ENCODE measurements at regions not wholly inside any gene's neighbourhood (a gene's known extent, or its start where the extent isn't known, plus 50 kb on each side); places are given as distances from the start of the nearest gene placed in this dataset.

GRCh38 chr4:136850446-136850845 is 681.8 kb downstream of the PCDH18 start:
- no peak overlapping the region for H3K9ac ChIP-seq (ENCODE audit: low read length)
- H3K36me3 ChIP-seq (ENCODE audit: insufficient read depth, low read length): no peaks in the 10 kb centered on the region
- no peak overlapping the region for H3K4me3 ChIP-seq (ENCODE audit: low read depth, low read length, poor library complexity, severe bottlenecking)
- no peaks in the 10 kb centered on the region for H3K4me1 ChIP-seq (ENCODE audit: insufficient read depth, low read length, severe bottlenecking)
- no peaks in the 10 kb centered on the region for H4K20me1 ChIP-seq (ENCODE audit: insufficient read depth, low read length)
- H3K9me3 ChIP-seq (ENCODE audit: low read length): no peaks in the 10 kb centered on the region
- H3K9me2 ChIP-seq (ENCODE audit: low read depth, low read length): no peaks in the 10 kb centered on the region
- H2AFZ ChIP-seq (ENCODE audit: low read length): no peak overlapping the region
- H3K4me2 ChIP-seq (ENCODE audit: low read length): no peak overlapping the region
- H3K27me3 ChIP-seq (ENCODE audit: insufficient read depth, low read length): no peaks in the 10 kb centered on the region
- H3K27ac ChIP-seq (ENCODE audit: low read depth, low read length, poor library complexity, severe bottlenecking): no peak overlapping the region
- no peaks in the 10 kb centered on the region for H3F3A ChIP-seq (ENCODE audit: insufficient read depth, low read length)
- H3K79me2 ChIP-seq (ENCODE audit: insufficient read depth, low read length): no peaks in the 10 kb centered on the region
- TF ChIP-seq EZH2 (IDR thresholded peaks at IDR 0.05; ENCODE audit: borderline replicate concordance, low read length) (no peak), CTCF (IDR thresholded peaks at IDR 0.05; ENCODE audit: low read length) (no peak)

GRCh38 chr4:136847881-136848621 is 684.2 kb downstream of the PCDH18 start:
- H3F3A ChIP-seq (ENCODE audit: insufficient read depth, low read length): no peaks in the 10 kb centered on the region
- no peak overlapping the region for H3K4me2 ChIP-seq (ENCODE audit: low read length)
- H3K79me2 ChIP-seq (ENCODE audit: insufficient read depth, low read length): no peaks in the 10 kb centered on the region
- no peaks in the 10 kb centered on the region for H3K9me3 ChIP-seq (ENCODE audit: low read length)
- no peaks in the 10 kb centered on the region for H3K4me1 ChIP-seq (ENCODE audit: insufficient read depth, low read length, severe bottlenecking)
- no peaks in the 10 kb centered on the region for H3K9me2 ChIP-seq (ENCODE audit: low read depth, low read length)
- no peak for TF ChIP-seq EZH2 (IDR thresholded peaks at IDR 0.05; ENCODE audit: borderline replicate concordance, low read length)
- no peaks in the 10 kb centered on the region for H3K36me3 ChIP-seq (ENCODE audit: insufficient read depth, low read length)
- no peak overlapping the region for H2AFZ ChIP-seq (ENCODE audit: low read length)
- H3K27me3 ChIP-seq (ENCODE audit: insufficient read depth, low read length): no peaks in the 10 kb centered on the region
- no peak overlapping the region for H3K27ac ChIP-seq (ENCODE audit: low read depth, low read length, poor library complexity, severe bottlenecking)
- H4K20me1 ChIP-seq (ENCODE audit: insufficient read depth, low read length): no peaks in the 10 kb centered on the region
- no peak overlapping the region for H3K4me3 ChIP-seq (ENCODE audit: low read depth, low read length, poor library complexity, severe bottlenecking)
- H3K9ac ChIP-seq (ENCODE audit: low read length): no peak overlapping the region

GRCh38 chr4:136841526-136841925 is 690.8 kb downstream of the PCDH18 start:
- Histone ChIP-seq H3K27me3 (ENCODE audit: insufficient read depth, low read length) (no peaks in the 10 kb centered on the region), H2AFZ (ENCODE audit: low read length) (no peak overlapping the region), H3K4me1 (ENCODE audit: insufficient read depth, low read length, severe bottlenecking) (no peaks in the 10 kb centered on the region), H3F3A (ENCODE audit: insufficient read depth, low read length) (no peaks in the 10 kb centered on the region), H3K4me2 (ENCODE audit: low read length) (no peak overlapping the region), H3K9me2 (ENCODE audit: low read depth, low read length) (no peaks in the 10 kb centered on the region), H3K27ac (ENCODE audit: low read depth, low read length, poor library complexity, severe bottlenecking) (no peak overlapping the region), H4K20me1 (ENCODE audit: insufficient read depth, low read length) (no peaks in the 10 kb centered on the region), H3K4me3 (ENCODE audit: low read depth, low read length, poor library complexity, severe bottlenecking) (no peak overlapping the region), H3K9me3 (ENCODE audit: low read length) (no peaks in the 10 kb centered on the region), H3K79me2 (ENCODE audit: insufficient read depth, low read length) (no peaks in the 10 kb centered on the region), H3K9ac (ENCODE audit: low read length) (no peak overlapping the region), H3K36me3 (ENCODE audit: insufficient read depth, low read length) (no peaks in the 10 kb centered on the region)
- no peak for TF ChIP-seq EZH2 (IDR thresholded peaks at IDR 0.05; ENCODE audit: borderline replicate concordance, low read length)
- no peak for TF ChIP-seq CTCF (IDR thresholded peaks at IDR 0.05; ENCODE audit: low read length)

GRCh38 chr4:136838607-136839006 is 693.7 kb downstream of the PCDH18 start:
- H3K4me1 ChIP-seq (ENCODE audit: insufficient read depth, low read length, severe bottlenecking): no peaks in the 10 kb centered on the region
- H4K20me1 ChIP-seq (ENCODE audit: insufficient read depth, low read length): no peaks in the 10 kb centered on the region
- no peaks in the 10 kb centered on the region for H3K36me3 ChIP-seq (ENCODE audit: insufficient read depth, low read length)
- no peaks in the 10 kb centered on the region for H3K79me2 ChIP-seq (ENCODE audit: insufficient read depth, low read length)
- no peak overlapping the region for H3K4me3 ChIP-seq (ENCODE audit: low read depth, low read length, poor library complexity, severe bottlenecking)
- no peak overlapping the region for H3K4me2 ChIP-seq (ENCODE audit: low read length)
- TF ChIP-seq EZH2 (IDR thresholded peaks at IDR 0.05; ENCODE audit: borderline replicate concordance, low read length) (no peak), CTCF (IDR thresholded peaks at IDR 0.05; ENCODE audit: low read length) (no peak)
- H3K9me3 ChIP-seq (ENCODE audit: low read length): no peaks in the 10 kb centered on the region
- H3K9ac ChIP-seq (ENCODE audit: low read length): no peak overlapping the region
- no peaks in the 10 kb centered on the region for H3K9me2 ChIP-seq (ENCODE audit: low read depth, low read length)
- H3K27ac ChIP-seq (ENCODE audit: low read depth, low read length, poor library complexity, severe bottlenecking): no peak overlapping the region
- no peak overlapping the region for H2AFZ ChIP-seq (ENCODE audit: low read length)
- H3F3A ChIP-seq (ENCODE audit: insufficient read depth, low read length): no peaks in the 10 kb centered on the region
- no peaks in the 10 kb centered on the region for H3K27me3 ChIP-seq (ENCODE audit: insufficient read depth, low read length)

Measured in OCI-LY1 (cell line).